Neural cell (in vitro differentiated cells): ENCODE measurements at regions not wholly inside any gene's neighbourhood (a gene's known extent, or its start where the extent isn't known, plus 50 kb on each side); places are given as distances from the start of the nearest gene placed in this dataset.

Source experiments
- CTCF ChIP-seq: fragments of 450-650 bp; IDR thresholded peaks from 2 replicates; pipeline ENCODE4 v1.5.1; 2014; ENCODE audit warnings: antibody characterized with exemption, mild to moderate bottlenecking, moderate library complexity; ENCODE audit not compliant: poor library complexity, severe bottlenecking
- POLR2AphosphoS5 ChIP-seq: IDR thresholded peaks from 2 replicates; pipeline ENCODE4 v1.6.1; 2012
- REST ChIP-seq: IDR thresholded peaks from 2 replicates; pipeline ENCODE4 v1.6.1; 2012; ENCODE audit warnings: borderline replicate concordance

GRCh38 chr1:14173598-14173997 is 424.9 kb upstream of the KAZN start:
- TF ChIP-seq CTCF (no peak), REST (no peak), POLR2AphosphoS5 (no peak)
